Testis (tissue), 2 donors: ENCODE measurements at regions not wholly inside any gene's neighbourhood (a gene's known extent, or its start where the extent isn't known, plus 50 kb on each side); places are given as distances from the start of the nearest gene placed in this dataset.

Source experiments
- POLR2A ChIP-seq: fragments of 450-650 bp; IDR thresholded peaks from one replicate; pipeline ENCODE4 v1.6.1; 2017; ENCODE audit warnings: antibody characterized with exemption, mild to moderate bottlenecking, moderate library complexity
- TF ChIP-seq, protein P1 (sequence below), 3 experiments: fragments of 450-650 bp in 2 of 3; fragments of 200-600 bp in 1 of 3; sonication (generic) in 1 of 3; IDR thresholded peaks; one replicate each; pipeline ENCODE4 v1.5.1; 2016 to 2019; ENCODE audit warnings: antibody characterized with exemption in 3 of 3, mild to moderate bottlenecking in 2 of 3, moderate library complexity in 1 of 3

DNA sequence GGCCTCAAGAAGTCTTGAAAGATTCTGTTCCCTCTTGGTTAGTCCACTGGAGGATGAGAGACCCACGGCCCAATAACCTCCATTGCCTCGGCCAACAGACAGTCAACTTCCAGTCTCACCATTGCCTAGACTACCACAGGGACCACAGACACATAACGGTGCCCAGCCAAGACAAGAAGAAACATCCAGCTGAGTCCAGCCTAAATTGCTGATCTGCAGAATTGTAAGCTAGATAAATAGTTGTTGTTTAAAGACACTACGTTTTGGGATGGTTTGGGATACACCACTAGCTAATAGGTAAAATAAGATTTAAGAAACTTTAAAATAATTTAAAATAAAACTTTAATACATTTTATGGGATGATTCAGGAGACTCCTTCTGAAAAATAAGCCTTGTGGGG is 324.7 kb upstream of the JAG1 start:
- TF ChIP-seq, protein P1, sequence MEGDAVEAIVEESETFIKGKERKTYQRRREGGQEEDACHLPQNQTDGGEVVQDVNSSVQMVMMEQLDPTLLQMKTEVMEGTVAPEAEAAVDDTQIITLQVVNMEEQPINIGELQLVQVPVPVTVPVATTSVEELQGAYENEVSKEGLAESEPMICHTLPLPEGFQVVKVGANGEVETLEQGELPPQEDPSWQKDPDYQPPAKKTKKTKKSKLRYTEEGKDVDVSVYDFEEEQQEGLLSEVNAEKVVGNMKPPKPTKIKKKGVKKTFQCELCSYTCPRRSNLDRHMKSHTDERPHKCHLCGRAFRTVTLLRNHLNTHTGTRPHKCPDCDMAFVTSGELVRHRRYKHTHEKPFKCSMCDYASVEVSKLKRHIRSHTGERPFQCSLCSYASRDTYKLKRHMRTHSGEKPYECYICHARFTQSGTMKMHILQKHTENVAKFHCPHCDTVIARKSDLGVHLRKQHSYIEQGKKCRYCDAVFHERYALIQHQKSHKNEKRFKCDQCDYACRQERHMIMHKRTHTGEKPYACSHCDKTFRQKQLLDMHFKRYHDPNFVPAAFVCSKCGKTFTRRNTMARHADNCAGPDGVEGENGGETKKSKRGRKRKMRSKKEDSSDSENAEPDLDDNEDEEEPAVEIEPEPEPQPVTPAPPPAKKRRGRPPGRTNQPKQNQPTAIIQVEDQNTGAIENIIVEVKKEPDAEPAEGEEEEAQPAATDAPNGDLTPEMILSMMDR (IDR thresholded peaks at IDR 0.05), result no peak
- TF ChIP-seq POLR2A, result no peak
